Mucosa of rectum (tissue), 2 donors: ENCODE measurements at regions not wholly inside any gene's neighbourhood (a gene's known extent, or its start where the extent isn't known, plus 50 kb on each side); places are given as distances from the start of the nearest gene placed in this dataset.

Experiments
- H3K27ac ChIP-seq, 2 donors: one replicate each; pipeline ENCODE4 v1.7.0; 2013; ENCODE audit warnings: inconsistent platforms in 2 of 2, low read depth in 2 of 2, low read length in 2 of 2
- H3K27me3 ChIP-seq, 2 donors: one replicate each; pipeline ENCODE4 v1.7.0; 2013; ENCODE audit warnings: low read length in 2 of 2; ENCODE audit not compliant: control insufficient read depth in 2 of 2, insufficient read depth in 2 of 2
- H3K36me3 ChIP-seq, 2 donors: one replicate each; pipeline ENCODE4 v1.7.0; 2013; ENCODE audit warnings: low read length in 2 of 2; ENCODE audit not compliant: control insufficient read depth in 2 of 2, insufficient read depth in 2 of 2
- H3K4me1 ChIP-seq, 2 donors: one replicate each; pipeline ENCODE4 v1.7.0; 2013; ENCODE audit warnings: low read length in 2 of 2, mild to moderate bottlenecking in 1 of 2; ENCODE audit not compliant: control insufficient read depth in 2 of 2, insufficient read depth in 2 of 2
- H3K4me3 ChIP-seq, 2 donors: one replicate each; pipeline ENCODE4 v1.7.0; 2013; ENCODE audit warnings: low read length in 2 of 2
- H3K9ac ChIP-seq, 2 donors: one replicate each; pipeline ENCODE4 v1.7.0; 2013; ENCODE audit warnings: low read length in 2 of 2, low read depth in 1 of 2, mild to moderate bottlenecking in 1 of 2
- H3K9me3 ChIP-seq, 2 donors: one replicate each; pipeline ENCODE4 v1.7.0; 2013; ENCODE audit warnings: low read length in 2 of 2; ENCODE audit not compliant: control insufficient read depth in 2 of 2
- donor health status: healthy.
- donor health status: Normal muscosa, but diverticular disease.

DNA sequence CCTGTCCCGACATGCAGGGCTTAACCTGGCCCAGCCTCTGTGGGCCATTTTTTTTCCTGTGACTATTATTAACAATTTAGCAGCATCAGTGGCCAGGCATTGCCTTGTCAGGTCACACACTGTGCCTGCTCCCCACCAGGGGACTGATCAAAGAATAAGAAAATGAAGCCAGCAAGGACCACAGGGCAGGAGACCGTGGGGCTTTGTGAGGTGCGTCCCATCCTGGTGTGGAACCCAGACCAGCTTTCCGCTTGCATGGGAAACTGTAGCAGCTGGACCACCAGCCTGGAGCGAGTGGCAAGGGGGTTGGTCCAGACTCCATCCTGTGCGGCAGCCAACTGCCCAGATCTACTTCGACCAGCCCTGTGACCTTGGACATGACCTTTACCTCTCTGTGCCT, 218.3 kb downstream of the ANKRD60 start:
- Histone ChIP-seq H3K27me3 (no peaks in the 10 kb centered on the region), H3K27ac (no peak overlapping the region), H3K36me3 (no peaks in the 10 kb centered on the region), H3K9ac (no peak overlapping the region), H3K9me3 (no peaks in the 10 kb centered on the region), H3K4me3 (no peak overlapping the region), H3K4me1 (no peaks in the 10 kb centered on the region)

DNA sequence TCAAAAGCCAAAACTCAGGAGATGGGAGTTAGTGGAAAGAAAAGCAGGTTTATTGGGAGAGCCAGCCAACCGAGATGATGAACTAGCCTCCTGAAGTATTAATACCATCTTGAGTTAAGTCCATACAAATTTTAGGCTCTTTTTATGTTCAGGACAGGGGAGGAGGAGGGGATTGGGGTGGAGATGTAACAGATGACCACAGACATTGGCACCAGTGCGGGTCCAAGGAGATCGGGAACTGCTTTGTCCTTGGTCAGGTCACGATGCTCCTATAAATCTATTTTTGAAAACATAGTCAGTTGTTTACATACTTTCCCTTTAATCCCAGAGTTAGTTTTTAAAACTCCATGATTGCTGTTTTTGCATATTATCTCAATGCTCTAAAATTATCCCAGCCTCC, 219.6 kb downstream of the ANKRD60 start:
- no peaks in the 10 kb centered on the region for H3K36me3 ChIP-seq
- no peak overlapping the region for H3K4me3 ChIP-seq
- H3K4me1 ChIP-seq, result no peaks in the 10 kb centered on the region
- no peak overlapping the region for H3K27ac ChIP-seq
- H3K9me3 ChIP-seq, result no peaks in the 10 kb centered on the region
- no peaks in the 10 kb centered on the region for H3K27me3 ChIP-seq
- no peak overlapping the region for H3K9ac ChIP-seq

DNA sequence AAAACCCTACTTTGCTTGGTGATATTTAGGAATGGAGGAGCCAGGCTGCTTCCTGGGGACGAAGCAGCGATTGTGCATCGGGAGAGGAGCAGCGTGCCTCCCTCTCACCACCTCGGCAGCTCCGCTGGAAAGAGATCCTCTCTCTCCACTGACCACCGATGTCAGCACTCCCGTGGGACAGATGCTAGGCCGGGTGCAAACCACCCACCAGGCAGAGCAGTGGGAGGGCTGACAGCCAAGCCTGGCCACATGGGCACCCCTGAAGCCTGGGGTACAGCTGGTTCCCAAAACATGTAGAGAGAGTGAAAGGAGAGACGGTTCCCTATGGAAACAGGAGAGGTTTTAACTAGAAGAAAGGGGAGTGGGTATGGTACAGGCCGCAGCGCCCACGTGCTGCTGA, 220.0 kb downstream of the ANKRD60 start:
- Histone ChIP-seq H3K36me3 (no peaks in the 10 kb centered on the region), H3K9ac (no peak overlapping the region), H3K27me3 (no peaks in the 10 kb centered on the region), H3K4me1 (no peaks in the 10 kb centered on the region), H3K27ac (no peak overlapping the region), H3K9me3 (no peaks in the 10 kb centered on the region), H3K4me3 (no peak overlapping the region)

DNA sequence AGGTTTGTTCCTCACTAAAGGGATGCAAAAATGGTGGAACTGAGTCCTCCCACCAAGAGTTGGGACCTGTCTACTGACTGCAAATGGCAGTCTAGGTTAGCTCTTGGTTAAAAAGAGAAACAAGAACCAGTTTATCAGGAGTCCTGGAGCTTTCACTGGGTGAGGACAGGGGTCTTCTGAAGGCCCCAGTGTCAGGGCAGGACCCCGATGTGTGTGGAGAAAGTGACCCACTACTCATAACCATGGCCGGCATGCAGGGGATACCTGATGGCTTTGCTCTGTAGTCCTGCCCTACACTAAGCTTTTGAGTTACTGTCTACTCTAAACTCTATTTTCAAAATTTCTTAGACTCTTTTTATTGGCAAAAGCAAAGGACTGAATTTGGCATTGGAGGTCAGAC, 220.5 kb downstream of the ANKRD60 start:
- no peak overlapping the region for H3K27ac ChIP-seq
- no peaks in the 10 kb centered on the region for H3K27me3 ChIP-seq
- no peaks in the 10 kb centered on the region for H3K4me1 ChIP-seq
- no peak overlapping the region for H3K4me3 ChIP-seq
- no peak overlapping the region for H3K9ac ChIP-seq
- H3K36me3 ChIP-seq, result no peaks in the 10 kb centered on the region
- H3K9me3 ChIP-seq, result no peaks in the 10 kb centered on the region

DNA sequence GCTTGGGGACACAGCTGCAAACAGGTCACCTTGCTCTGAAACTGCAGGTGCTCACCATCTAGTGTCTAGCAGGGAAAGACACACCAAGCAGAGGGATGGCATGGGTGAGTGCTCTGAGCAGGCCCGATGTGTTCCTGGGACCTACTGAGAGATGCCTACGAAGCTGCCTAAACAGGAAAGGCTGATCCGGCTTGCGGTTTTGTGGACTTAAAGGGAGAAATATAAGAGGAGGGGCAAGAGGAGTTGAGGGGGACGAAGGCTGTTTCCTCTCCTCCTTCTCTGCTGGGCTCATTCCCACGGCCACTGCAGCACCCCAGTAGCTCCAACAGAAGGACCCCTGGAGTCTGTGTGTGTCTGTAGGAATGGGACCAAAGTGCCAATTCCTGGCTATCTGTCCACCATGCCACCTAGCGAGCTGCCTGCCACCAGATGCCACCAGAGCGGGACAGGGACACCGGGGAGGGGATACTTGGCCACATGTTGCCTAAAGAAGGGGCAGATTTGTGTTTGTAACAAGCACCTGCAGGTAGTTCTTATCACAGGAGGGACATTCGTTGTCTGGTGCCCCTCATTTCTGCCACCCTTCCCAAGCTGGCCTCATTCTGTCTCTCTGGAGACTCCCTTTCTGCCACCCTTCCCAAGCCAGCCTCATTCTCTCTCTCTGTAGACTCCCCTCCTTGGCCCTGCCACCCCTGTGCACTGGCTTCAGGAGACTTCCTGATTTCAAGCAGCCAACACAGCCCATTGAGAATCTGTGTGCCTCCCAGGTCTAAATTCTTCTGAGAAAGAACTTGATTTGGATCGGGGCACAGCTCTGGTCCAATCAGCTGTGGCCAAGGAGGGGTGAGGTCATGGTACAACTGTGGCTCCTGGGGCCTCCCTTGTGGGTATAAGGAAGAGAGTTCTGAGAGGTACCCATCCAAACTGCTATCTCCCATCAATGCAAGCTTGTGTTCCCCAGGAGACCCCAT, 221.8 kb downstream of the ANKRD60 start:
- Histone ChIP-seq H3K36me3 (no peaks in the 10 kb centered on the region), H3K9me3 (no peaks in the 10 kb centered on the region), H3K27ac (no peak overlapping the region), H3K9ac (no peak overlapping the region), H3K4me3 (no peak overlapping the region), H3K27me3 (no peaks in the 10 kb centered on the region), H3K4me1 (no peaks in the 10 kb centered on the region)

DNA sequence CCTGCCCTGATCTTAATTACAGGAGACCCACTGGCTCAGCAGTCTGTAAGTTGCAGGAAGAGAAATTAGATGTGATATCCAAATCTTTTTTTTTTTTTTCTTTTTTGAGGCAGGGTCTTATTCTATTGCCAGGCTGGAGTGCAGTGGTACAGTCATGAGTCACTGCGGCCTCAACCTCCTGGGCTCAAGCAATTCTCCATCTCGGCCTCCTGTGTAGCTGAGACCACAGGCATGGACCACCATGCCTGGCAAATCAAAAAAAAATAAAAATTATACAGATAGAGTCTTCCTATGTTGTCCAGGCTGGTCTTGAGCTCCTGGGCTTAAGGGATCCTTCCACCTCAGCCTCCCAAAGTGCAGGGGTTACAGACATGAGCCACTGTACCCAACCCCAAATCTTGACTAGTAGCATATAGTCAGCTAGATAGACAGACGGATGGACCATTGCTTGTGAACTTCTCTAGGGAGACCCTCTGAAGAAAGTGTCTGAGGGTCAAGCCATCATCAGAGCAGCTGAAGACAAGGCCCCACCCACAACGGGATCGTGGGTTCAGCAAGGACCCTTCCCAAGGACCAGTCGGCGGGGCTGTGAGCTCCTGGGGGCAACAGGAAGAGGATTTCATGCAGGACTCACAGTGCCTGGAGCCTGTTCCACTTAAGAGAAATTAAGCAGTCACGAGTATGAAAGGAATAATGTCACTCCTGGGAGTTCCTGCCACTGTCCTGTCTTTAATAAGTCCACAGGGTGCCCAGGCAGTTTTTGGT, 222.7 kb downstream of the ANKRD60 start:
- Histone ChIP-seq H3K27me3 (no peaks in the 10 kb centered on the region), H3K4me3 (no peak overlapping the region), H3K4me1 (peaks cover 2 to 5% of the 10 kb centered on the region in 2 donors)

DNA sequence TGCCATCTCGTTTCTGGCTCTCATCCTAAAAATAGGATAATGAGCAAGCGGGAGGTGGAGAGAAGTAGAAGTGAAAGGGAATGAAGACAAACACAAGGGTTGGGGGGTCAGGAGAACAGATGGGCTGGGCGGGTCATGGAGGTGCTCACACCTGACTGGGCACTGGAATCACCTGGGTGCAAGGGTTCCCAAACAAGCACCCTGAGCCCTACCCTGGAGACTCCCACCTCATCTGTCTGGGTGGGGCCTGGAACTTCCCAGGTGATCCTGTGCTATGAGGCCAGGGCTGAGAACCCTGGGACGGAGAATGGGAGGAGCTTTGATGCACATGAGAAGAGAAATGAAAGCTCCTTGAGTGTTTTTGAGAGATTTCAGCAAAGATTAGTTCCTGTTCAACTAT, 223.6 kb downstream of the ANKRD60 start:
- Histone ChIP-seq H3K36me3 (no peaks in the 10 kb centered on the region), H3K4me1 (peaks cover 5 to 7% of the 10 kb centered on the region in 2 donors), H3K9me3 (no peaks in the 10 kb centered on the region), H3K9ac (no peak overlapping the region), H3K4me3 (no peak overlapping the region), H3K27ac (no peak overlapping the region), H3K27me3 (no peaks in the 10 kb centered on the region)

More for the DNA sequence above, 222.7 kb downstream of the ANKRD60 start:
- Histone ChIP-seq H3K9ac (no peak overlapping the region), H3K9me3 (no peaks in the 10 kb centered on the region), H3K36me3 (no peaks in the 10 kb centered on the region), H3K27ac (no peak overlapping the region)

DNA sequence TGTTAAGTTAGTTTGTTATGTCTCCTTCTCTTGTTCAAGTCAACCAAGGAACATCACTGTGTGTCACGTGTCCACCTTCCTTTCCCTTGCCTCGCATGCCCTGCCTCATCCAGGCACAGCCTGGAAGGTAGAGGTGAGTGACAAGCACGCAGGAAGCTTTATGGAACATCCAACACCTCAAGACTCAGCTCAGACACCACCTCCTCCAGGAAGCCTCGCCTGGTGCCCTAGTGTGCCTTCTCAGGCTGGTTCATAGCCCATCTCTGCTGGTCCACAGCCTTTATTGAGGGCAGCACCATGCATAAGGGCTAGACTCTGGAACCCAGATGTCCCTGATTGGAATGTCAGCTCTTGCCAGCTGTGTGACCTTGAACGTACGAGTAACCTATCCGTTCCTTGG, 224.3 kb downstream of the ANKRD60 start:
- Histone ChIP-seq H3K9ac (no peak overlapping the region), H3K27me3 (no peaks in the 10 kb centered on the region), H3K27ac (no peak overlapping the region), H3K4me3 (no peak overlapping the region), H3K9me3 (no peaks in the 10 kb centered on the region), H3K36me3 (no peaks in the 10 kb centered on the region), H3K4me1 (peaks cover 7 to 13% of the 10 kb centered on the region in 2 donors)

DNA sequence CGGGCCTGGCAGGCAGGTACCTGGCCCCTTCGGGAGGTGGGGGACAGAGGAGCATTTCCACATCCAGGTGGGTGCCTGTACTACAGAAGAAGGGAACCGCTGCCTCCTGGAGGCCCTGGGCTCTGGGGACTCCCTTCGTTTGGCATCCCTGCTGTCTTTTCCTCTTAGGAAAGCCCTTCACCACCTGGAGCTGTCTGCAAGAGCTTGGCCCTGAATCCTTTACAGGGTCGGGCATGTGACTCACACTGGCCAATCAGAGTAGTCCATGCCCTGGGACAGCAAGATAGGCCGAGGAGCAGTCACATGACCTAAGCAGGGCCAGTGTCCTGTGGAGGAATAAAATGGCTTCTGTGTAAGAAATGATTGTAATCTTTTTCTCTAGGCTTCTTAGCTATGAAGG, 224.9 kb downstream of the ANKRD60 start:
- Histone ChIP-seq H3K4me1 (peaks cover 13 to 19% of the 10 kb centered on the region in 2 donors), H3K9ac (no peak overlapping the region), H3K4me3 (no peak overlapping the region), H3K27me3 (no peaks in the 10 kb centered on the region), H3K36me3 (no peaks in the 10 kb centered on the region), H3K9me3 (no peaks in the 10 kb centered on the region), H3K27ac (no peak overlapping the region)

DNA sequence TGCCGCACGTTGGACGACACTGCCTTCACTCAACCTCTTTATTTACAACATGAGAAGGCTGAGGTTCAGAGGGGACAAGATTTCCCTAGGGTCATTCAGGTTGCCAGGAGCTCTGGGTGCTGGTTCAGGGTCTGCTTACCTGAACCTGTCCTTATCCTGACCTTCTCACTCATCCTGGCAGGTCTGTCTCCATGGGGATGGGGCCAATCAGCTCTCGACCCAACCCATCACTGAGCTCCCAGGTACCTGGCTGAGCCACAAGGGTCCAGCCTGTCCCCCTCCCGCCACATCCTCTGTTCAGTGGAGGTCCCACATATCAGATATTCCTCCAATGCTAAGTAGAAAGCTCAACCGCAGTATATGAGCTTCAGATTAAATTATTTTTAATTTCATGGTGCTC, 225.6 kb downstream of the ANKRD60 start:
- no peaks in the 10 kb centered on the region for H3K9me3 ChIP-seq
- H3K9ac ChIP-seq, result no peak overlapping the region
- no peaks in the 10 kb centered on the region for H3K27me3 ChIP-seq
- no peak overlapping the region for H3K4me3 ChIP-seq
- H3K4me1 ChIP-seq, result peaks cover 13 to 23% of the 10 kb centered on the region in 2 donors
- no peak overlapping the region for H3K27ac ChIP-seq
- no peaks in the 10 kb centered on the region for H3K36me3 ChIP-seq
